H1 (cell line): ENCODE measurements at regions not wholly inside any gene's neighbourhood (a gene's known extent, or its start where the extent isn't known, plus 50 kb on each side); places are given as distances from the start of the nearest gene placed in this dataset.

Source experiments
- CTCF ChIA-PET: fragments of 300-600 bp; sonication (Branson Sonifier 250); formaldehyde crosslinking; loops from one replicate; lab custom pipeline; 2021; ENCODE audit not compliant: partially characterized antibody; lab: Charles Lee
- POLR2A ChIA-PET: fragments of 300-600 bp; sonication (Branson Sonifier 250); formaldehyde crosslinking; loops from one replicate; lab custom pipeline; 2021; ENCODE audit warnings: inconsistent platforms; ENCODE audit not compliant: partially characterized antibody; lab: Charles Lee
- DNase-seq, 2 experiments: peaks; one replicate each; pipeline versions ENCODE4 v3.0.0 to v3.0.0-alpha.2; 2010 to 2022; ENCODE audit warnings: low spot score in 2 of 2, low read depth in 1 of 2, mixed read lengths in 1 of 2
- FAIRE-seq: peaks from 2 replicates; lab custom pipeline; 2011; peaks lifted over from hg19 to GRCh38; lab: Jason Lieb, UNC
- H2AFZ ChIP-seq: 2 replicates; pipeline ENCODE4 v1.8.1; 2012; ENCODE audit warnings: low read length, inconsistent platforms
- H2AK5ac ChIP-seq: 2 replicates; pipeline ENCODE4 v1.6.1; 2013; ENCODE audit warnings: low read depth, low read length
- H2BK120ac ChIP-seq: replicated peaks from 2 replicates; pipeline ENCODE3; 2013; ENCODE audit warnings: low read depth, low read length, inconsistent platforms
- H2BK12ac ChIP-seq: 2 replicates; pipeline ENCODE4 v1.6.1; 2013; ENCODE audit warnings: low read depth, low read length
- H2BK15ac ChIP-seq: 2 replicates; pipeline ENCODE4 v1.6.1; 2013; ENCODE audit warnings: low read length
- H2BK20ac ChIP-seq: 2 replicates; pipeline ENCODE4 v1.6.1; 2013; ENCODE audit warnings: low read length
- H2BK5ac ChIP-seq: 2 replicates; pipeline ENCODE4 v1.6.1; 2013; ENCODE audit warnings: low read depth, low read length
- H3K14ac ChIP-seq: 2 replicates; pipeline ENCODE4 v1.6.1; 2013; ENCODE audit warnings: inconsistent platforms; ENCODE audit not compliant: insufficient read length
- H3K18ac ChIP-seq: 2 replicates; pipeline ENCODE4 v1.6.1; 2013; ENCODE audit warnings: low read length; ENCODE audit errors: extremely low read depth
- H3K23ac ChIP-seq: 2 replicates; pipeline ENCODE4 v1.6.1; 2013; ENCODE audit warnings: inconsistent platforms; ENCODE audit not compliant: insufficient read length
- H3K23me2 ChIP-seq: 2 replicates; pipeline ENCODE4 v1.6.1; 2013; ENCODE audit warnings: low read depth, low read length
- H3K27ac ChIP-seq: 2 replicates; pipeline ENCODE4 v1.6.1; 2011; ENCODE audit warnings: low read depth, low read length, inconsistent platforms
- H3K27me3 ChIP-seq, 4 experiments: replicated peaks in 1 of 4; 1 replicate in 1 of 4; 2 replicates in 3 of 4; pipeline versions ENCODE4 v1.6.1 to v1.8.1; 2011 to 2013; ENCODE audit warnings: low read length in 3 of 4, mild to moderate bottlenecking in 3 of 4, inconsistent platforms in 2 of 4, mixed read lengths in 2 of 4, moderate library complexity in 1 of 4; ENCODE audit not compliant: control insufficient read depth in 3 of 4, insufficient read depth in 3 of 4; ENCODE audit errors: extremely low read depth in 1 of 4
- H3K36me3 ChIP-seq, 4 experiments: 2 replicates each; pipeline versions ENCODE4 v1.6.1 to v1.8.1; 2011 to 2013; ENCODE audit warnings: mild to moderate bottlenecking in 4 of 4, low read length in 3 of 4, moderate library complexity in 2 of 4, control low read depth in 1 of 4, inconsistent platforms in 1 of 4; ENCODE audit not compliant: insufficient read depth in 4 of 4, control insufficient read depth in 2 of 4
- H3K4ac ChIP-seq: replicated peaks from 2 replicates; pipeline ENCODE3; 2013; ENCODE audit warnings: low read length, low read depth, mixed read lengths, inconsistent platforms; ENCODE audit not compliant: insufficient read length
- H3K4me1 ChIP-seq, 4 experiments: replicated peaks in 1 of 4; 1 replicate in 1 of 4; 2 replicates in 3 of 4; pipeline versions ENCODE4 v1.6.1 to v1.8.1; 2011 to 2013; ENCODE audit warnings: low read length in 3 of 4, inconsistent platforms in 2 of 4, mixed read lengths in 1 of 4; ENCODE audit not compliant: insufficient read depth in 4 of 4, control insufficient read depth in 3 of 4
- H3K4me2 ChIP-seq, 2 experiments: 2 replicates each; pipeline versions ENCODE4 v1.6.1 to v1.8.1; 2011 to 2013; ENCODE audit warnings: low read depth in 2 of 2, low read length in 2 of 2, control low read depth in 1 of 2, inconsistent platforms in 1 of 2, mild to moderate bottlenecking in 1 of 2; ENCODE audit not compliant: insufficient read depth in 1 of 2
- H3K4me3 ChIP-seq, 4 experiments: fragments of 200-600, 300-600 bp in 1 of 4; sonication (generic), shearing (Covaris generic), sonication (Bioruptor Twin) in 1 of 4; 2 replicates each; pipeline versions ENCODE4 v1.5.1 to v1.8.1; 2011 to 2016; ENCODE audit warnings: low read length in 4 of 4, low read depth in 3 of 4, control low read depth in 2 of 4, inconsistent platforms in 2 of 4, mild to moderate bottlenecking in 2 of 4, mixed read lengths in 1 of 4, moderate library complexity in 1 of 4; ENCODE audit not compliant: insufficient read depth in 2 of 4; ENCODE audit errors: extremely low read depth in 1 of 4
- H3K56ac ChIP-seq: replicated peaks from 2 replicates; pipeline ENCODE3; 2013; ENCODE audit warnings: low read depth, mild to moderate bottlenecking, mixed read lengths, low read length, inconsistent platforms; ENCODE audit not compliant: insufficient read length
- H3K79me1 ChIP-seq: 2 replicates; pipeline ENCODE4 v1.6.1; 2013; ENCODE audit warnings: low read depth, low read length, control low read depth
- H3K79me2 ChIP-seq, 2 experiments: 2 replicates each; pipeline versions ENCODE4 v1.6.1 to v1.8.1; 2012 to 2013; ENCODE audit warnings: low read length in 2 of 2, mild to moderate bottlenecking in 2 of 2, inconsistent platforms in 1 of 2; ENCODE audit not compliant: insufficient read depth in 2 of 2, control insufficient read depth in 1 of 2
- H3K9ac ChIP-seq, 4 experiments: replicated peaks in 1 of 4; 1 replicate in 1 of 4; 2 replicates in 3 of 4; pipeline versions ENCODE4 v1.6.1 to v1.8.1; 2011 to 2013; ENCODE audit warnings: low read depth in 3 of 4, low read length in 3 of 4, control low read depth in 2 of 4, mild to moderate bottlenecking in 2 of 4, moderate library complexity in 2 of 4, inconsistent platforms in 1 of 4; ENCODE audit errors: extremely low read depth in 1 of 4
- H3K9me3 ChIP-seq, 2 experiments: 2 replicates each; pipeline versions ENCODE4 v1.6.1 to v1.8.1; 2012 to 2013; ENCODE audit warnings: mild to moderate bottlenecking in 2 of 2, moderate library complexity in 2 of 2, control low read depth in 1 of 2, inconsistent platforms in 1 of 2, low read depth in 1 of 2, low read length in 1 of 2, mixed read lengths in 1 of 2; ENCODE audit not compliant: insufficient read depth in 2 of 2
- H4K20me1 ChIP-seq, 2 experiments: replicated peaks in 1 of 2; 2 replicates each; pipeline versions ENCODE3 to v1.8.1; 2011 to 2013; ENCODE audit warnings: inconsistent platforms in 2 of 2, low read length in 2 of 2, mild to moderate bottlenecking in 1 of 2; ENCODE audit not compliant: insufficient read depth in 2 of 2, control insufficient read depth in 1 of 2
- H4K5ac ChIP-seq: 2 replicates; pipeline ENCODE4 v1.6.1; 2013; ENCODE audit warnings: low read length, low read depth, mixed read lengths, inconsistent platforms; ENCODE audit not compliant: insufficient read length
- H4K8ac ChIP-seq: 2 replicates; pipeline ENCODE4 v1.8.0; 2013; ENCODE audit warnings: mild to moderate bottlenecking, moderate library complexity, low read length, inconsistent platforms; ENCODE audit not compliant: insufficient read depth; ENCODE audit errors: extremely low read depth
- H4K91ac ChIP-seq: replicated peaks from 2 replicates; pipeline ENCODE3; 2013; ENCODE audit warnings: low read length, mixed read lengths, inconsistent platforms; ENCODE audit not compliant: insufficient read length
- BCL11A ChIP-seq, 2 experiments: IDR thresholded peaks; one replicate each; pipeline ENCODE4 v1.6.1; 2011; ENCODE audit warnings: low read depth in 2 of 2, low read length in 2 of 2, mild to moderate bottlenecking in 2 of 2
- CEBPB ChIP-seq: IDR thresholded peaks from 2 replicates; pipeline ENCODE4 v1.6.1; 2012; ENCODE audit warnings: low read depth, low read length
- CHD2 ChIP-seq: IDR thresholded peaks from 2 replicates; pipeline ENCODE4 v1.6.1; 2012; ENCODE audit warnings: low read length, improper control_type of control experiment
- CREB1 ChIP-seq: IDR thresholded peaks from 2 replicates; pipeline ENCODE4 v1.6.1; 2012; ENCODE audit warnings: inconsistent platforms
- CTCF ChIP-seq, 3 experiments: IDR thresholded peaks; 1 replicate in 2 of 3; 2 replicates in 1 of 3; pipeline versions ENCODE4 v1.5.1 to v1.6.1; 2011; ENCODE audit warnings: low read length in 3 of 3, mild to moderate bottlenecking in 3 of 3, inconsistent platforms in 2 of 3, low read depth in 1 of 3, moderate library complexity in 1 of 3; ENCODE audit not compliant: insufficient read depth in 1 of 3; ENCODE audit errors: control extremely low read depth in 1 of 3
- FOSL1 ChIP-seq: IDR thresholded peaks from 2 replicates; pipeline ENCODE4 v1.6.1; 2011; ENCODE audit warnings: mild to moderate bottlenecking, low read depth, low read length, moderate library complexity; ENCODE audit not compliant: insufficient read depth
- NRF1 ChIP-seq: IDR thresholded peaks from 2 replicates; pipeline ENCODE4 v1.6.1; 2011; ENCODE audit warnings: mild to moderate bottlenecking, low read depth, low read length, improper control_type of control experiment
- PHF8 ChIP-seq: fragments of 200-600 bp; sonication (generic); conservative IDR thresholded peaks from 2 replicates; pipeline ENCODE4 v1.7.1; 2012; ENCODE audit warnings: low read depth, mild to moderate bottlenecking, inconsistent platforms, low read length, moderate library complexity
- RAD21 ChIP-seq, 2 experiments: IDR thresholded peaks in 1 of 2; conservative IDR thresholded peaks in 1 of 2; 2 replicates each; pipeline ENCODE4 v1.6.1; 2011; ENCODE audit warnings: low read depth in 2 of 2, low read length in 2 of 2, improper control_type of control experiment in 1 of 2, inconsistent platforms in 1 of 2, mild to moderate bottlenecking in 1 of 2, moderate library complexity in 1 of 2
- SIRT6 ChIP-seq: IDR thresholded peaks from one replicate; pipeline ENCODE4 v1.7.1; 2012; ENCODE audit warnings: low read length, inconsistent platforms
- SIX5 ChIP-seq: IDR thresholded peaks from 2 replicates; pipeline ENCODE4 v1.6.1; 2011; ENCODE audit warnings: mild to moderate bottlenecking, low read depth, low read length
- TAF1 ChIP-seq: IDR thresholded peaks from 2 replicates; pipeline ENCODE4 v1.6.1; 2011; ENCODE audit warnings: mild to moderate bottlenecking, low read depth, low read length
- WGBS, 2 experiments: shearing (Covaris generic) in 1 of 2; methylation state at CpG; one replicate each; pipeline versions ENCODE4 v1.1.6 to v1.1.7; 2013 to 2015; ENCODE audit warnings: low lambda C conversion rate in 2 of 2, mixed read lengths in 2 of 2, inconsistent platforms in 1 of 2, low coverage in 1 of 2, missing lambda C conversion rate in 1 of 2; ENCODE audit not compliant: insufficient replicate concordance in 2 of 2, insufficient coverage in 1 of 2, insufficient read length in 1 of 2; ENCODE audit errors: extremely low coverage in 1 of 2, missing lambda C conversion rate in 1 of 2; 5-methylcytosine and 5-hydroxymethylcytosine counted together
- TF ChIP-seq, protein P1 (sequence below): IDR thresholded peaks from 2 replicates; pipeline ENCODE4 v1.6.1; 2012; ENCODE audit warnings: inconsistent platforms

DNA sequence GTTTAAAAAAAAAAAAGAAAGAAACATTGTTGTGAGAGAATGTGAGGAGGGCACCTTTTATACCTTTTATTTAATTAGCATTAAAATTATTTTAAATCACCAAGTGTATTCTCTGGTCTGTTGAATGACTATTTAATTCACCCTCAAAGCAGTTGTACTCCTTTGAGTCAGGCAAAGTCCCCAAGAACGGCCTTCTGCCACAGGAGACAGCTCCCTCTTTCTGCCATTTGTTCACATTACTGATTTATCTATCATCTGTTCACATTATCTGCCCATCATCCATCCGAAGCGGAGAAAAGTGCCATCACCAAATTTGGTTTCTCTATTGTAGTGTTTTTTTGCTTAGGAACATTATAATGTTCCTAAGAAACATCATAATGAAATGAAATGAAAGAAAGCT is 240.7 kb upstream of the DPP10 start:
- no peak overlapping the region for H4K91ac ChIP-seq
- CTCF ChIA-PET = interaction anchor here (0.6 to 1.6 kb wide), 10 partner anchors 9 to 236 kb away, joined by 3 to 5 read pairs (median 3); no protein-coding TSS in a partner anchor
- DNase-seq = no peak
- TF ChIP-seq RAD21 (IDR thresholded peaks at IDR 0.05 in 1 of 2, conservative IDR thresholded peaks at IDR 0.05 in 1 of 2; ENCODE audit: low read depth in 2 of 2, low read length in 2 of 2) = peak; percentile 57 to 65
- no peak for TF ChIP-seq CHD2
- TF ChIP-seq CEBPB = no peak
- TF ChIP-seq, protein P1, sequence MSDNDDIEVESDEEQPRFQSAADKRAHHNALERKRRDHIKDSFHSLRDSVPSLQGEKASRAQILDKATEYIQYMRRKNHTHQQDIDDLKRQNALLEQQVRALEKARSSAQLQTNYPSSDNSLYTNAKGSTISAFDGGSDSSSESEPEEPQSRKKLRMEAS = no peak
- TF ChIP-seq SIX5 = no peak
- TF ChIP-seq CTCF (IDR thresholded peaks at IDR 0.05; ENCODE audit: control extremely low read depth in 1 of 3, insufficient read depth in 1 of 3, low read depth in 1 of 3, low read length in 3 of 3) = peak in 2 of 3 experiments; percentile 34 to 47; a peak in 3 of 4 replicates
- TF ChIP-seq BCL11A (IDR thresholded peaks at IDR 0.05; ENCODE audit: low read depth in 2 of 2, low read length in 2 of 2) = no peak
- TF ChIP-seq FOSL1 = no peak
- TF ChIP-seq PHF8 = no peak
- TF ChIP-seq CREB1 = no peak
- TF ChIP-seq SIRT6 = no peak
- no peak for TF ChIP-seq TAF1
- TF ChIP-seq NRF1 = no peak

More for the DNA sequence above, 240.7 kb upstream of the DPP10 start:
- Histone ChIP-seq H3K23me2 (no peaks in the 10 kb centered on the region), H3K79me1 (no peaks in the 10 kb centered on the region), H3K9ac (no peak overlapping the region), H3K4me3 (no peak overlapping the region), H4K5ac (no peak overlapping the region), H2BK15ac (no peak overlapping the region), H3K4me2 (no peak overlapping the region), H3K27me3 (no peaks in the 10 kb centered on the region), H3K14ac (no peak overlapping the region), H3K18ac (no peak overlapping the region), H3K9me3 (peaks cover 5 to 11% of the 10 kb centered on the region in 2 experiments), H2BK12ac (no peak overlapping the region), H4K8ac (no peak overlapping the region), H2BK20ac (no peak overlapping the region), H3K4me1 (no peaks in the 10 kb centered on the region), H3K23ac (no peak overlapping the region), H3K79me2 (no peaks in the 10 kb centered on the region), H4K20me1 (no peaks in the 10 kb centered on the region), H3K4ac (no peak overlapping the region), H3K56ac (no peak overlapping the region), H2AFZ (no peak overlapping the region), H2BK120ac (no peak overlapping the region), H3K27ac (no peak overlapping the region), H2AK5ac (no peak overlapping the region), H3K36me3 (no peaks in the 10 kb centered on the region), H2BK5ac (no peak overlapping the region)
- POLR2A ChIA-PET = no interaction called here
- no peak for FAIRE-seq
- WGBS, 2 experiments = 93% methylated on average over 3 of the region's 3 CpGs; no CpG with 5 or more reads in 1 of the 2 experiments
